HG03095 (cell line): ENCODE measurements at regions not wholly inside any gene's neighbourhood (a gene's known extent, or its start where the extent isn't known, plus 50 kb on each side); places are given as distances from the start of the nearest gene placed in this dataset.
"Not testable (repeated sequence)": the region's sequence is repeated elsewhere in the genome, so short reads cannot be mapped to it uniquely, and the experiment has no call there.

Experiments
- ATAC-seq: cut with Tn5 transposase; IDR thresholded peaks from one replicate; pipeline ENCODE4 v1.9.1; 2021; ENCODE audit warnings: moderate library complexity; ENCODE audit not compliant: unreplicated experiment

DNA sequence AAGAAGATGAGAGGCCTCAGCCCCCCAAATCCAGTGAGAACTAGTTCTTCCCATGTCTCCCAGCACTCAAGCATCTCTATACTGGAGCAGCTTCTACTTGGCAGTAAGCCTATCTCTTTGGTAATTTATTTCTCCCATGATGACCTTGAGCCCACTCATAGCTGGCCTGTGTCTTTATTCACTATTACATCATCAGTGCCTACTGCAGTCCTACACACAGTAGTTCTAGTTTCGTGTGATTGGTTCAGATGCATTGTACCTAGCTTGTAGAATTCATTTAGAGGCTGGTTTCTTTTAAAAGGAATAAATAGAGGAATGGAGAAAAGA, 255.6 kb upstream of the ZFP64 start:
- no peak for ATAC-seq

DNA sequence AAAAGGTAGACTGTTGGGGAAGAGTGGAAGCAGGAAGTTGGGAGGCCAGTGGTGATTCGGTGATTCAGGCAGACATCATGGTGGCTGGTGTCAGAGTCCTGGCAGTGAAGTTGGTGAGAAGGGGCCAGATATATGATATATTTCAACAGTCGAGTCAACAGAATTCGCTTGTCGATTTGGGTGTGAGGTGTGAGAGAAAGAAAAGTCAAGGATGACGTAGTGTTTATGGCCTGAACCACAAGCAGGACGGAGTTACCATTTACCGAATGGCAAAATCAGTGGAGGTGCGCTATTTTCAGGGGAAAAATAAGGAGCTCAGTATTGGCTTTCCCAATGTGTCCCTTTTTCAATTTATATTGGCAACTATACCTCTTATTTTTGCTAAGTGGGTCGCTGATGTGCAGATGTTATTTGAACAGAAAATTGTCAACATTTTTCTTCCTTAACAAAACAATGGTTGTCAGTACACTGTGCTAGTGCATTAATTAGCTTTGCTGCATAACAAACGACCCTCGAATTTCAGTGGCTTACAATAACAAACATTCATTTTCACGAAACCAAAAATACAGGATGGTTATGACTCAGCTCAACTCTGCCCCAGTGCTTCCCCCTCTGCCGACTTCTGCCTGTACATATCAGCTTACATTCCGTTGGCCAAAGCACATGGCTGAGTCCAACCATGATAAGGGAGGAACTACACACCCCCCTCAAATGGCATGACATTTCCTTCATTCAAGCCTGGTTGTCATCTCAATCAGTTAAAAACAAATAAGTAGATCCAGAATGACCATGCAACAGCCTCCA, 255.0 kb upstream of the ZFP64 start:
- ATAC-seq, result no peak

DNA sequence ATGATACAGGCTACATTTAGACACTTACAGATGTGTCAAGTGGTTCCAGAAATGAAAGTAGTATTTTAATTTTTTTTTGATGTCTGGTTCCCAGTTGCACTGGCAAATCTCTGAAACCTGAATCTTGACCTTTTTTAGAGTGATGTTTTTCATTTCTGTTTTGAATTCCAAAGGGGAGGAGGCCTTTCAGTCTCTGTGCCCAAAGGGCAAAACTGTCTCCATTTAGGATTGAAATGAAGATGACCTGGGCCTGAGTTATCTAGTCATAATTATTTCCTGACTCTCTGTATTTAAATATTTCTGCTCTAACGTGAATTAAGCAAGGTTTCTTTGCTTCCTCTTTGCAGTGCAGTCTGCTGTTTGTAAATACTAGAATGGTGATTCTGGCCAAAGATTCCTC, 252.9 kb upstream of the ZFP64 start:
- no peak for ATAC-seq

DNA sequence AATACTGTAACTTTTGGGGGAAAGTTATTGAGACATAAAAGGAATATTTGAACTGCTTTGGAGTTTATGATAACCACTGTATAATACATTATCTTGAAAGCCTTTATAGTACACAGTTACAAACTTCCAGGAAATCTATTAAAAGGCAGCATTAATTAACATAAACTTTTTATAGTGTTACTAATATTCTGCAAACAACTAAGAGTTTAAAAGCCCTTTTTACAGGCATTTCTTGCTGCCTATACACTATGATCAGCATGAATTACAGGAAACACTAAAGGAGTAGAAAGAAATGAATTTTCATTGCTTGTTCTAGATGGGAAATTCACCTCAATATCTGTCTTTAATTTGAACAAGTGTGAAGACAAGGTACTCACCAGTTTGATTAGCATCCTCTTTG, 252.3 kb upstream of the ZFP64 start:
- ATAC-seq, result no peak

DNA sequence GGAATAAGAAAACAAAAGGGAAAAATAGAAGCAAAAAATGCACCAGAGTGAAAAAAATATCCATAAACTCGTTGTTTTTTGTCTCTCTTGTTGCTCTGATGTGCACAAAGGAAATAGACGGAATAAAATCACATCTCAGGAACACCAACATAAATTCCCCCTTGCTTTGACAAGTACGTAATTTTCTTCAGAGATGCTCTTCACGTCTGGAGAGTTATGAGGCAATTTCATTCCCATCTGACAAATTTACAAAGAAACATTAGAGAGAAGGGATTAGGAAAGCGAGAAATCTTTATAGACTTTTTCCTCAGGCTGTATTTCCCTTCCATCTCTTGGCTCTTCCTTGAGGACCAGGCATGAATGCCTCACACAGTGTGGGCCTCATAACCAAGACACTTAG, 250.1 kb upstream of the ZFP64 start:
- ATAC-seq, result no peak

DNA sequence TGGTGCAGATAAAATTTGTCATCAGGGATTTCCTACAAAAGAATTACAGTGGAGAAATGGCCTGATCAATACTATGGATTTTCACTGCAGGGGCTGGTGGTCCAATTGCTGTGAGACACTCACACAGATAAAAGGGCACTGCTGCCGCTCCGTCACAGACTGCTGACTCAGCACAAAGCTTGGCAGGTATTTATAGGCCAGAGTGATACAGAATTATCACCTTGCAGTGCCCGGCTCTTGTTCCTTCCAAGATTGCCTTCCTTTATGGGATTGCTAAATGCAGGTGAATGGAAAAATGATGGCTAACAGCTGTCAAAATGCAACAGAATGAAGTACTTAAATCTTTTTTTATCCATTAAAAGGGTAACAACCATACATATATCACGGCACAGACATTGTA, 247.8 kb upstream of the ZFP64 start:
- ATAC-seq, result no peak

DNA sequence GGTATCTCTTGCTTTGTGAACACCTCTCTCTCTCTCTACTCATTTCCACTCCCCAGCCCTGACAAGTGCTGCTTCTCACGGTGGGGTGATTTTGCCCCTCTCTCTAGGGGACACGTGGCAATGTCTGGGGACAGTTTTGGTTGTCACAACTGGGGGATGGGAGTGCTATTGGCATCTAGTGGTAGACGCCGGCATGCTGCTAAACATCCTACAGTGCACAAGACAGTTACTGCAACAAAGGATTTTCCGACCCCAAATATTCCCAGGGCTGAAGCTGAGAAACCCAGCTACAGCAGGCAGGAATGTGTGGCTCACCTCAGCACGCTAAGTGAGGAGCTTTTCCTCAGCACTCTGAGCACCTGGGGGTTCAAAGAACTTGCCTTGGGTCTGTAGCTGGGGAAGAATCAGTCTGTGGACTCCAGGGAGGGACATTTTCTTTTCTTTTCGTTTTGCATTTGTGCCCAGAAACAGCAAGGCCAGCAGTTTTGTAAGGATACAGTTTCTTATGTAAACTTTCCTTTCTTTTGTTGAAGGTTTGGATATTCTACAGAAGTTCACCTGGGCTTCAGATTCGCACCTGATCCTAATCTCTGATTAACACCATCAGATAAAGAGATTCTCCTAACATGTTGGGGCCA, 246.9 kb upstream of the ZFP64 start:
- no peak for ATAC-seq

DNA sequence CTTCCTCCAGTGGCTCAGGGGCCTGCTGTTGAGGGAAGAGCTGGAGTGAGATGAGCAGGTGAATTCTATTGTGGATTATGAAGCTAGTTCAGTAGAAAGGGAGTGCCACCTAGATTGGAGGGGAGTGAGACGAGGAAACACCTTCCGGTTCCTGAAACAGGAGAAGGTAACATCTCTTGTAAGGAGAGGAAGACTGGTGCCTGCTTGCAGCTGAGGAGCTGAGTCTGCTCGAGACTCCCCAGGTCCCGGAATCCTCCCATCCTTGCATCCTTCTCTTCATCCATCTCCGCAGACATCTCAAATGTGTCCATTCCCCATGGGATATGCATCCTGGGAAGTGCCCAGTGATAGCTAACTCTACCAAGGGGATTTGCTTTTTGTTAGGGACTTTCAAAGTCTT, 242.9 kb upstream of the ZFP64 start:
- no peak for ATAC-seq

DNA sequence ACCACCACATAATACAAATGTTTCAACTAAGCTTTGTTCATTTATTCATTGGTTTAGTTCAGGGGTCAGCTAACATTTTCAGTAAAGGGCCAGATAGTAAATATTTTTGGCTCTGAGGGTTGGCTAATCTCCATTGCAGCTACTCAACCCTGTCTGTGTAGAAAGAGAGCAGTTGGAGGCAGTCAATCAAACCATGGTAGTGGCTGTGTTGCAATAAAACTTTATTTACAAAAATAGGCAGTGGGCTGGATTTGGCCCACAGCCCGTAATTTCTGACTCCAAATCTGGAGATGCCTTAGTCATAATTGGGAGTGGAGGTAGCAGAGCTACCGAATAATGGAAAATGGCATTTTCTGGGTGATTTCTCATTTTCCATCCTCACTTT, 242.5 kb upstream of the ZFP64 start:
- no peak for ATAC-seq

DNA sequence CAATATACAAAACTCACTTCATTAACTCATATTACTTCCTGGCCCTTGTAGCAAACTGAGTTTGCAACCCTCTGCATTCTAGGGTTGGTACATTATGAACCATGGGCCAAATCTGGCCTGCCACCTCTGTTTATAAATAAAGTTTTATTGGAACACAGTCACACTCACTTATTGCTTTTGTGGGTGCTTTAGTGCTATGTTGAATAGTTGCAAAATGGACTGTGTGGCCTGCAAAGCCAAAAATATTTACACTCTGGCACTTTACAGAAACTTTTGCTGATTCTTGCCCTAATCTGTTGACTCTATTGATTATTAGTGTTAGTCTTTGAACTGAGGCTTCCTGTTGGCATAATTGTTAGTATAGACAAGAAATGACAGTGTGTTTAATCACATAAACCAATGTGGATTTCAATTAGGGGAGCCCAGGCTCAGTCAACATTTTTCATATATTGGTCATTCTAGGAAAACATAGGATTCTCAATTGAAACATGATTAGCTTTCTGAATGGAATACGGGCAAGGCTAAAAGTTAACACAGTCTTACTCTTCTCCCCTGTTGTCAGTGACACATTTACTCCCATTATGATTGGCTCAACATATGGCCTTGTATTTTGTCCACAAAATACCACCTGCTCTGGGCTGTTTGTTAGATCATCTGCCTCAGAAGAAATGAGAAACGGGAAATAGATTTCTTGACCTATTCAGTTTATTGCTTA, 241.9 kb upstream of the ZFP64 start:
- ATAC-seq, result no peak

DNA sequence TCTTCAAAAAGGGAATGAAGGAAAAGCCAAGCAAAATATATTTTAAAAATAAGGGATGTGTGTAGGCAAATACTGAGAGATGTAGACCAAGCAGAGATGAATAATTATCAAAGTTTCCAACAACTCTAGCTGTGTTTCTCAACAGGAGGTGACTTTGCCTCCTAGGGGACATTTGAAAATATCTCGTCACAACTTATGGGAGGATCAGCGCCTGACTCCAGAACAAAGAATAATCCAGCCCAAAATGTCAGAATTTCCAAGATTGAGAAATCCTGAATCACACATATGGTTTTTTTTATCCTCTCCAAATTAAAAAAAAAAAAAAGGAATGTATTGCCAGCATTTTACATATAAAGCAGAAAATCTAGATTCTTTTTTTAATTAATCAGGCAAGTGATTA, 241.2 kb upstream of the ZFP64 start:
- no peak for ATAC-seq

DNA sequence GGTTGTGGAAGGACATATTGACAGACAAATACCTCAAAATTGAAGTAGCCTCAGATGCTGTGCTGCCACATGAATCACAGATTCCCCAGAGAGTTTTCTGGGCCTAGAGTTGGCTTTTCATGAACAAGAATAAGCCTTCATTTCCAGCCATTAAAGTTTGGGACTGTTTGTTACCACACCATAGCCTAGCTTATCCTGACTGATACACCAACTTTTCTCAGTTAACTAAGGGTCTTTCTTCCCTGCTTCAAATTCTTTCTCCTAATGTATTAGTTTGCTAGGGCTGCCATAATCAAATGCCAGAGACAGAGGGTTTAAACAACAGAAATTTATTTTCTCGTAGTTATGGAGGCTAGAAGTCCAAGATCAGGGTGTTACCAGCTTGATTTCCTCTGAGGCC, 237.4 kb upstream of the ZFP64 start:
- no peak for ATAC-seq

DNA sequence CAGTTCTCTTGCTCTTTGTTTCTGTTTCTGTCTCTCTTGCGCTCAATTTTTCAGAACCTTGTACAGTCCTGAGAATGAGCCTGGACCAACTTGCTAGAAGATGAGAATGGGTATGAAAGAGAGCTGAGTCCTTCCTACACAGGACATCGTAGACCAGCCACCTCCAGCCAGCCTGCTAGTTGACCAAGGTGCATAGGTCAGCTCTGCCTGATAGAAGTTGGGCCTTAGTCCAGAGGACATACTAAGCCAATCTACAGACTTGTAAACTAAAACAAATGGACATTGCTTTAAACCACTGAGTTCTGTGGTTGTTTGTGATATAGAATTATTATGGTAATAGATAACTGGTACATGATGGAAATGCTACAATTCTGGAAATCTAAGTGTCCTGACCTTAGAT, 236.4 kb upstream of the ZFP64 start:
- ATAC-seq, result no peak

DNA sequence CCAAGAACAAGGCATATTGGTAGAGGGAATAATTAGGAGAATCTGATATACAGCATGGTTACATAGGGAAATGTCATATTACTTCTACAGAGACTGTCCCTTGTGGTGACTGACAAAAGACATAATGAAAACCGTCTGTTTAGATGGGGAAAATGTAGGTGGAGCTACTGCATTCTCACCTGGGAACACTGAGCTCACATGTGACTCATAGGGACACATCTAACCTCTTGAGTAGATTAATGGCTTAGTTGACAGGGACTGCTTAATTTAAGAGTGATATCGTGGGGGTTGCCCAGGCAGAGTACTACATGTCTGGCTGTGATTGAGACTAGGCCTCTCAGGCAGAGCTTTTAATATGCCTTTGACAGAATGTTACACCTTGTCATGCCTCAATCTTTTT, 235.3 kb upstream of the ZFP64 start:
- no peak for ATAC-seq

DNA sequence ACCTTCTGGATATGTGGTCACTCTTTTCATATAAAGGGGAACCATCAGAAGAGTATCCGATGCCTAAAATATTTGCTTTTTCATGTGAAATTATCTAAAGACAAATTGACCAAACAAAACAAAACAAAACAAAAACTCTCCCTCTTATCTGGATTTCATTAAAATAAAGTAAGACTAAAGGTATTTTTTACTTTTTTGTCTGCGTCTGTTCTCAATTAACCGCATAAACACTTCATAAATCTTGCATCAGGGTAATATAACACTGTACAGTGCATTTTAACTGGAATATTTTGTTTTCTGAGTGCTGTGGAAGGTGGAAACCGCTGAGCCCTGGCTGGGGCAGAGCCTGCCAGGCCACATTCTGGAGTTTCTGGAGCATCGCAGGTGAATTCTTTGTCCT, 234.1 kb upstream of the ZFP64 start:
- no peak for ATAC-seq

DNA sequence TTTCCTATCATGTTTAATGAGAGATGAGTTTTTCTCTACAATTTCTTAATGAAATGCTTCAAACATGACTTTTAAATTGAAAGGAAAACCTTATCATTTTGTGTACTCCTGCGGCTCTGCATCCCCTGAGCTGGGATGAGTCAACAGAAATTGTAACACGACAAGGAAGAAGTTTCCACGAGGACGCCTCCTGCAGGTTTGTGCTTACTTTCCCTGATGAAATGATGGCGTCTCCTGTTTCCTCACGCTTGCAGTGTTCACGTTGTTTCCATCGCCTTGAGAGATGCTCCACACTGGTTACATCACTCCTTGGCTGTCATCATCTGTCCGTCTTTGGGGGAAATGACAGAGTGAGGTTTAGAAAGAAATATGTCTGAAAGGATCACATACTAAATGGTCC, 233.7 kb upstream of the ZFP64 start:
- no peak for ATAC-seq

DNA sequence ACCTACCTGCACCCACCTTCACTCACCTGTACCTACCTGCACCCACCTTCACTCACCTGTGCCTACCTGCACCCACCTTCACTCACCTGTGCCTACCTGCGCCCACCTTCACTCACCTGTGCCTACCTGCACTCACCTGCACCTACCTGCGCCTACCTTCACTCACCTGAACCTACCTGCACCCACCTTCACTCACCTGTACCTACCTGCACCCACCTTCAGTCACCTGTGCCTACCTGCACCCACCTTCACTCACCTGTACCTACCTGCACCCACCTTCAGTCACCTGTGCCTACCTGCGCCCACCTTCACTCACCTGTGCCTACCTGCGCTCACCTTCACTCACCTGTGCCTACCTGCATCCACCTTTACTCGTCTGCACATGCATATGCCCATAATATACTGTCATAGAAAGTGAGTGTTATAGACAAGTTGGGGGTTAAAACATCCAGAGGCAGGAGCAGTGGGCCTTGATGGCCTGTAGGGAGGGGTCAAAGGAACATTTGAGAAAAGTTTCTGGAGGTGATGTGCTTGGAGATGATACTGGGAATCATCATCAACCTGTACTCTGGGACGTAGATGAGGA, 232.9 kb upstream of the ZFP64 start:
- ATAC-seq, result not testable (repeated sequence)

DNA sequence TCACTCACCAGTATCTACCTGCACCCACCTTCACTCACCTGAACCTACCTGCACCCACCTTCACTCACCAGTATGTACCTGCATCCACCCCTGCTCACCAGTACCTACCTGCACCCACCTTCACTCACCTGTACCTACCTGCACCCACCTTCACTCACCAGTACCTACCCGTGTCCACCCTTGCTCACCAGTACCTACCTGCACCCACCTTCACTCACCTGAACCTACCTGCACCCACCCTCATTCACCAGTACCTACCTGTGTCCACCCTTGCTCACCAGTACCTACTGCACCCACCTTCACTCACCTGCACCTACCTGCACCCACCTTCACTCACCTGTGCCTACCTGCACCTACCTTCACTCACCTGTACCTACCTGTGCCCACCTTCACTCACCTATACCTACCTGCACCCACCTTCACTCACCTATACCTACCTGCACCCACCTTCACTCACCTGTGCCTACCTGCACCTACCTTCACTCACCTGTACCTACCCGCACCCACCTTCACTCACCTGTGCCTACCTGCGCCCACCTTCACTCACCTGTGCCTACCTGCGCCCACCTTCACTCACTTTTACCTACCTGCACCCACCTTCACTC, 232.1 kb upstream of the ZFP64 start:
- not testable (repeated sequence) for ATAC-seq

DNA sequence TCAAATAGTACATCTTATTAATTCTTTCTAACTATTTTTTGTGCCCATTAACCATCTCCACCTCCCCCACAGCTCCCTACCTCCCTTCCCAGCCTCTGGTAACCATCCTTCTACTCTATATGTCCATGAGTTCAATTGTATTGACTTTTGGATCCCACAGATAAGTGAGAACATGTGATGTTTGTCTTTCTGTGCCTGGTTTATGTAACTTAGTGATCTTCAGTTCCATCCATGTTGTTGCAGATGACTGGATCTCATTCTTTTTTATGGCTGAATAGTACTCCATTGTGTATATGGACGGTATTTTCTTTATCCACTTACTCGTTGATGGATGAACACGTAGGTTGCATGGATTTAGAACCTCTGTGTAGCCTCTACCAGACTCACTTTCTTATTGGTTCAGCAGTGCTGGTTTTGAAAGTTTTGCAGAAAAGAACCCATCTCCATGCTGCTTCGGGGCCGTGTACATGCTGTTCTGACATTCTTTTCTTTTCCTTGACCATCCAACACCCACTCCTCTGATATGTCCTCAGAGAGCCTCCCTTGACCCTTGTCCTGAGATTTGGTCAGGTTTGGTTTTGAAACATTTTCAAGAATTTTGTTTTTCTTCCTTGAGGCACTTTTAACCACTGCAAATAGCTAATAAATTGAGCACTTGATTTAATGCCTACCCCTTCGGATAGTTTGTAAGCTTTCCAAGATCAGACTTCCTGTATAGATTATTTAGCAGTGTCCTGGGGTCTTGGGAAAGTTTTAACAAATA, 231.2 kb upstream of the ZFP64 start:
- ATAC-seq, result no peak

DNA sequence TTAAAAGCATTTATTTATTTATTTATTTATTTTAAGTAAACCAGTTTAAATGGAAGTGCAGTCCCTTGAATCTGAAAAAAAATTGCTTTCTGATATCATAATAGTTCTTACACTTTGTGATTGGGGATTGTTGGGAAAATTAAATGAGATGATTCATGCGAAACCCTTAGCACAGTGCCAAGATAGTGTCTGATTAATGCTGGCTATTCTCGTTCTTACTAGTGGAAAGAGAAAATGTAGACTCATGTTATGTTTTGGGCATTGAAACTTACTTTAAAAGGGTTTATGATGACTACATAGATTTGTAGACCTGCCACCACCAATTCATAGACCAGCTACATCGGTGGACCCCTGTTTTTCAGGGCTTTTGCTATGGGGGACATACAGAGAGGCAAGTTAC, 229.2 kb upstream of the ZFP64 start:
- ATAC-seq, result no peak

DNA sequence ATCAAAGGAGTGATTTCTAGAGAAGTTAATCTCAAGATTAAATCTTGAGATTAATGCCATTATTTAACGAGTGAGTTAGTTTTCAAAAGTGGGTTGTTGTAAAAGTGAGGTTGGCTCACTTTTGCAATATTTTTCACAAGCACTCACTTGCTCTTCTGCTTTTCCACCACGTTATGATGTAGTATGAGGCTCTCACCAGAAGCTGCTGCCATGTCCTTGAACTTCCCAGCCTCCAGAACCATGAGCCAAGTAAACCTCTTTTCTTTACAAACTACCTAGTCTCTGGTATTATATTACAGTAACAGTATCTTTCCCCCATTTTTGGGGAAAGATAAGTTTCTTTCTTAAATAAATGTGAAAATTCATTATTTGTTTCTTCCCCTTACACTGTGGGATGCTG, 227.6 kb upstream of the ZFP64 start:
- ATAC-seq, result no peak
